CD4-positive, alpha-beta T cell treated with Interleukin-6 for 4 hours (primary cell): ENCODE measurements at regions not wholly inside any gene's neighbourhood (a gene's known extent, or its start where the extent isn't known, plus 50 kb on each side); places are given as distances from the start of the nearest gene placed in this dataset.
"Not testable (repeated sequence)": the region's sequence is repeated elsewhere in the genome, so short reads cannot be mapped to it uniquely, and the experiment has no call there.

ENCODE experiments used
- DNase-seq: peaks from one replicate; pipeline ENCODE4 v3.0.0-alpha.2; 2020; ENCODE audit warnings: mixed read lengths

DNA sequence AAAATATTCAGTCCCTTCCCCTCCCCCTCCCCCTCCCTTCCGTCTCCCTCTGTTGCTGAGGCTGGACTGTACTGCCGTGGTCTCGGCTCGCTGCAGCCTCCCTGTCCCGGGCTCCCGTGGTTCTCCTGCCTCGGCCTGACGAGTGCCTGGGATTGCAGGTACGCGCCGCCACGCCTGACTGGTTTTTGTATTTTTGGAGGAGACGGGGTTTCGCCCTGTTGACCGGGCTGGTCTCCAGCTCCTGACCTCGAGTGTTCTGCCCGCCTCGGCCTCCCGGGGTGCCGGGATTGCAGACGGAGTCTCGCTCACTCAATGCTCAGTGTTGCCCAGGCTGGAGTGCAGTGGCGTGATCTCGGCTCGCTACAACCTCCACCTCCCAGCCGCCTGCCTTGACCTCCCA lies 135.5 kb upstream of the PROKR2 start:
- DNase-seq, result not testable (repeated sequence)

GRCh38 chr20:5451643-5452210 lies 135.0 kb upstream of the PROKR2 start:
- no peak for DNase-seq

DNA sequence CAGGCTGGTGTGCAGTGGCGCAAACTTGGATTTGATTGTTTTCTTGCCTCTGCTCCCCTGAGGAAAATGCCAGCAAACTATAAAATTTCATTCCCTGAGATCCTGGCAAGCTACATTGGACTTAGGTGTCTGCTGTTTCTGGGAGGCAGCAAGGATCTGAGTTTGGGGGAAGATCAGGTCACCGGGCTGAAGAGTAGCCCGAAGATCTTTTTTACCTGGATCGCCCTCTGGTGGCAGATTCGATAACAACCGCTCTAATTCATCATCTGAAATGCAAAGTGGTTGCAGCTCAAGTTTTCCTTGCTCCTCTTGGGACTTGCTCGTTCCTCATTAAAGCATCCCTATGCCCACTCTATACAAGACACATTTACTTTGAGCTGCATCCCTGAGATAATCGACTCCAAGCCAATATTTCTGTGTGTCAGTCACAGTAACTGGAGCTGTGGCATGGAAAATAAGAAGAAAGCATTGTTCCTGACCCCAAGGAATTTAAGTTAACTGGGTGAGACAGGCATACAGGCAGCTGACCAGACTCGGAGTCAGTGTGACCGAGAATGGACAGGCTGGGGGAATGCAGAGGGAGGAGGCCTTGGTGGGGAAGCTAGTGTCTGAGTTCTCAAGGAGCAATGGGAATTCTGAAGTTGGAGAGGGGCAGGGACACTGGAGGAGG lies 131.8 kb upstream of the PROKR2 start:
- DNase-seq, result peak; percentile 47

DNA sequence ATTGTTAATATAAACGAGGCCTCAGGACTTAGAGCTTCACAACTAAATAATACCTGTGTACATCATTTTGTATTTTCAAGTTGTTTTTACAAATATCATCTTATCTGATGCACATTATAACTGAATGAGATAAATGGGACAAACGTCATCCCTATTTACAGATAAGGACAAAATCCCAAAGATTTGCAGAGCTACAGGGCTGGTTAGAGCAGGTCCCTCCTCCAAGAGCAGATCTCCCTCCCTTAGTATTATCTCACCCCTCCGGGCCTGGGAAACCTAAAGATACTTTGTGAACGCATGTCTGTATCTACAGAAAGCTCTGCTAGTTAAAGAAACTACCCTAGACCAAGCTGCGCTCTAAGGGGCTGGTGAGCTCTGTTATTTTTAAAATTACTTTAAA lies 130.4 kb upstream of the PROKR2 start:
- DNase-seq, result no peak

DNA sequence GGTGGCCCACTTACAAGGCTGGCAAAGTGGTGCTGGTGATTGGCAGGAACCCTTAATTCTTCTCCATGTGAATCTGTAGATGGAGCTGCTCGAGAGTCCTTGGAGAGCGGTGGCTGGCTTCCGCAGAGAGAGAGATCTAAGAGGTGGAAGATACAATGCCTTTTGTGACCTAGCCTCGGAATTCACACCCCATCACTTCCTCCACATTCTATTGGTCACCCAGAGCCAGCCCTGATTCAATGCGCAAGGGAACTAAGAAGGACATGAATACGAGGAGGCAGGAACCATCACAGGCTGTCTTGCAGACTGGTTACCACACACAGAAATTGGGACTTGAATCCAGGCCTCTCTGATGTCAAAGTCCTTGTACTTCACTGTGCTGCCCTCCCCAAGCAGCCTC lies 128.9 kb upstream of the PROKR2 start:
- no peak for DNase-seq

DNA sequence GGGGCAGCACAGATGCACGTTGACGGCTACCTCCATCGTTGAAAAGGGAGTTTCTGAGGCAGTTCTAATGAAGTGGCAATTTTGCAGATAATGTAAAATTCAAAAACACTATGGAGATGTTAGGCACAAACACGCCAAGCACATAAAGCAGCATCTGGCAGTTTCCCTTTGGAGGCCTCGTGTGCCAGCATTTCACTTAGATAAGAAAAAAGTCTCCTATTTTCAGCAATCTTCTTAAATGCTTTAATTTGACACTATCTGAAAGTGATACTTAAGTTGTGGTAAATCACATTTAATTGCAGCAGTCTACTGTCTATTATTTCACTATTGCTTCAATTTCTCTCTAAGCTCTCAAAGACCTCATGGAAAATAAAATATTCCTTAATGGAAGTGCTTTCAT lies 125.3 kb upstream of the PROKR2 start:
- DNase-seq, result no peak

GRCh38 chr20:5434116-5434515 lies 117.4 kb upstream of the PROKR2 start:
- no peak for DNase-seq

GRCh38 chr20:5433352-5433751 lies 116.6 kb upstream of the PROKR2 start:
- DNase-seq, result no peak

DNA sequence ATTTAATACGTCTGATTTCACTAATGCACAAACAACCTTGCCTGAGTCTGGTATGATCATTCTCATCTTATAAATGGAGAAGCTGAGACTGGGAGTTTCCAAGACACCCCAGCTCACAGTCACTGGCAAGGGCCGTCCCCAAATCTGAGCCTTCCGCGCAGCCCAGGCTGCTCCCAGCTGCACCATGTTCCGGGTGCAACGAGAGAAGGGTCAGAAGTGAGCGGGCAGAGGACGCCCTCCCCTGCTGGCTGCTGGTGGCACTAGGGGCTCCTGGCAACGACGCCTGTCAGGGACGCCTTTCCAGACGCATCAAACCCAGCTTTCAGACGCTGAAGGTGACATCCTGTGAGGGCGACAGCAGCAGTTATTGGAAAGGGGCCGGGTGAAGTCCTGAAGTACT lies 115.3 kb upstream of the PROKR2 start:
- DNase-seq, result no peak

GRCh38 chr20:5430670-5431069 lies 113.9 kb upstream of the PROKR2 start:
- no peak for DNase-seq

- no peak for DNase-seq
Observed at GRCh38 chr20:5426026-5426425, 109.3 kb upstream of the PROKR2 start.

- no peak for DNase-seq
Observed at GRCh38 chr20:5416086-5416485, 99.3 kb upstream of the PROKR2 start.

- no peak for DNase-seq
Observed at GRCh38 chr20:5413394-5413793, 96.6 kb upstream of the PROKR2 start.

DNA sequence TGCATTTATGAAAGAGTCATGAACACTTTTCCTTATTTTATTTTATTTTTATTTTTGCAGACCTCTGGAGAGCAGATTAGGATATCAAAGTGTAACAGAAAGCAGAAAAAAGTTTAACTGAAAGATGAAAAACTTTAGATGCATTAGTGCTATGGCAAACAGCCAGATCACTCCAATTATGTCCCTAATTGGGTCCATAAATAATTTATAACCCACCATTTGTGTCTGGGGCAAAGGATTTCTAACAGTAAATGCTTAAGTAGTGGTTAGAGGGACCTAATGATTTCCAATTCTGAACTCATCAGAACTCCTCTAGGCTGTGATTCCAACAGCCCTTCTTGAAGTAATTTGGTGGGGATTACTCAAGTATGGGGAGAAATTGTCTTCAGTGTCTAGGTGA lies 93.7 kb upstream of the PROKR2 start:
- DNase-seq, result no peak

DNA sequence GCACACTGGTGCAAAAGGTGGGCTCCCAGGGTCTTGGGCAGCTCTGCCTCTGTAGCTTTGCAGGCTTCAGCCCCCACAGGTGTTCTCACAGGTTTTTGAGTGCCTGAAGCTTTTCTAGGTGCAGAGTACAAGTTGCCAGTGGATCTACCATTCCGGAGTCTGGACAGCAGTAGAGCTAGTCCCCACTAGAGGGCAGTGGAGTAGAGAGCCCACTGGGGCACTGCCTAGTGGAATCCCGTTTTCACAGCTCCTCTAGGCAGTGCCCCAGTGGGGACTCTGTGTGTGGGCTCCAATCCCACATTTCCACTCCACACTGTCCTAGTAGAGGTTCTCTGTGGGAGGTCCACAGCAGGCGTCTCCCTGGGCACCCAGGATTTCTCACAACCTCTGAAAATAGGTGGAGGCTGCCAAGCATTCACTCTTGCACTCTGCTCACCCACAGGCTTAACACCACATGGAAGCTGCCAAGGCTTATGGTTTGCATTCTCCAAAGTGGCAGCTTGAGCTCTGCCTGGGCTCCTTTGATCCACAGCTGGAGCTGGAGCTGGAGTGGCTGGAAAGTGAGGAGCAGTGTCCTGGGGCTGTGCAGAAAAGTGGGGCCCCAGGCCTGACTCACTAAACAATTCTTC lies 86.3 kb upstream of the PROKR2 start:
- DNase-seq, result no peak

GRCh38 chr20:5401277-5401875 lies 84.6 kb upstream of the PROKR2 start:
- no peak for DNase-seq

- no peak for DNase-seq
Observed at GRCh38 chr20:5400164-5400762, 83.5 kb upstream of the PROKR2 start.

DNA sequence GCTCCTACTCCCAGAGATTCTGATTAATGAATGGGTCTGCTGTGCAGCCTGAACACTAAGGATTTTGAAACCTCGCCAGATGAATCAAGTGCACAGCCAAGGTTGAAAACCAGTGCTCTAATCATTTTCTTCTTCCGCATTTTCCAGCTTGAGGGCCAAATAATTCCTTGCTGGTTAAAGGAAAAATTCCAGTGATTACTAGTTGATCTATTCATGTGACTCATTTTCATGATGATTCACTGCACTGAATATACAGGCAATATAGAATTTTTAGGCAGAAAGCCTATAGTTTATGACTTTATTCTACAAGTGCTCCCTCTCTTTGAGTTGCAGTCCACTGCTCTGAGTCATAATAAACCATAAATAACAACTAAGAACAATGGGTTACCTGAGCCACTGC lies 80.6 kb upstream of the PROKR2 start:
- no peak for DNase-seq

DNA sequence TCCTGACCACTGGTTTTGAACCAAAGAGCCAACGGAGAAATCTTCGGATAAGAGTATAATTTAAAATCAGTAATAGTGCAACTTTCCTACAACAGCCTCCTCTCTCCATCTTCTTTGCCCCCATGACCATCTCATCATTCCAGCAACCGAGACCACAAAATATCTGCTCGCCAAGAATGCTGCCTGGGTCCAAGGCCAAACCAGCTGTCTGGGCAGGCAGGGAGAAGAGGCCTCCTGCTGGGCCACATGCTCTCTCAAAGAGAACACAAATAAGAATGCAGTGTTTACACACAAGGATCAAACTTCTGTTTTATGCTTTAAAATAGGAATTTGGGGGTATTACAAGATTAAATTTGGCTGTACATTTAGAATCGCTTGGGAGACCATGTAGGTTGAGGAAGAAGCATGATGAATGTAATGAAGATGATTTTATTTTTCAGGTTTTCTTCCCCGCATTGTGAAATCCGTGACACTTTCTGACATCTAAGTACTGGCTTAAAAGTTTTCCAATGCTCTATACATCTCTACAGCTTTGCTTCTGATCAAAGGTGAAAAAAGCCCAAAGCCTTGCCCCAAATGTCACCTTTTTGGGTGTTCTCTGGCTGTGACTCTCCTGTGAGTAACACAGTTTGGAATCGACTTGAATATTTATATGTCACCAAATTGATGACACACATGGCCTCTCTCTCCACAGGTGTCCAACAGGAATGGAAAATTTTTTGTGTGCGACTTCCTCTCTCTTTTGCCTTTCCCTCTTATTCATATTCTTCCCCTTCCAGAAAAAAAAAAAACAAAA lies 79.4 kb upstream of the PROKR2 start:
- no peak for DNase-seq

DNA sequence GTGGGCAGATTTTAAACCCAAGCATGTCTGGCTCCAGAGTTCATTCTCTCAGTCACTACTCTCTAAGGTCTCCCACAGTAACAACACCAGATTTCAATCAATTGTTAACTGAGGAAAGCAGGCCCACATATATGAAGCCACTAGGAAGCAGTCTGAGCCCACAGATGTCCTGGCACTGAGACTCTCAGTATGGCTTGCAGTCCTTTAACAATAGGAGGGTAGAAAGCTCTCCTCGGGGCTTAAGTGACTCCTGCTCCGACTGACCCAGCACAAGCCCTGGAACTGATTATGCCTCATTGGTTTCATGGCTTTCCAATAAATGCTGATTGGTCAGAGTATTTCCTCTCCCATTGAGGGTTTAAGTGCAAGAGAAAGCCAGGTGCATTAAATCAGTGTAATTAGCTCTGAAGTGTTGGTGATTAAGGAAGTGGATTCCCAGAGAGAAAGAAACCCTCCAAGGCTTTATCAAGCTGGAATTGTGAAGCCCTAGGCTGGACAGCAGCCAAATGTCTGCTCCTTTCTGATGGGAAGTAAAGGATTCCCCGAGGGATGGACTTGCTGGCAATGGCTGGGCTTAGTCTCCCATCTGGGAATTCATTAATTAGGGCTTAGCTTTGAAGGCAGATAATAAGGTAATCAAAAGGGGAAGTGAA lies 76.6 kb upstream of the PROKR2 start:
- DNase-seq, result no peak

DNA sequence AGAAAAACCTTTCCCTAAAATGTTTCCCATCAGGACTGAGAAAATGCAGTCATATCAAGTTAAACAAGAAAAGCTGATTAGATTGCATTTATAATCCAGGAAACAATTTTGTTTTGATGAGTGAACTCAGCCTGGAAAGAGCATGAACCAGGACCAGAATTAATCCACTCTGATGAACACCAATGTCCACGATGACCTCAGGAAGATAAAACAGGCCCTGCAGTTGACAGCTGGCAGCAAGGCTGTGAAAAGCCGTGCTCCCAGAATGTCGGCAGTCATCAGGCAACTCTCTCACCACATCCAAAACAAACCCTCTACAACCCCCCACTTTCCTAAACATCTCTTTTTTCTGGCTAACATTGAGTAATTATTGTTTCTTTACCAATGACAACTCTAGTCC lies 74.0 kb upstream of the PROKR2 start:
- DNase-seq, result no peak

- DNase-seq, result not testable (repeated sequence)
Observed at GRCh38 chr20:5386846-5387245, 70.1 kb upstream of the PROKR2 start.
